ENCODE measurements at regions not wholly inside any gene's neighbourhood (a gene's known extent, or its start where the extent isn't known, plus 50 kb on each side); places are given as distances from the start of the nearest gene placed in this dataset.

- no peak for TF ChIP-seq CTCF (IDR thresholded peaks at IDR 0.05)
- no peak for TF ChIP-seq POLR2A (IDR thresholded peaks at IDR 0.05)
- no peak for TF ChIP-seq EP300 (IDR thresholded peaks at IDR 0.05)
These were observed 159.5 kb upstream of the POU2AF2 start for GRCh38 chr11:111086058-111086457.
